Muscle layer of colon (tissue), 2 donors: ENCODE measurements at regions not wholly inside any gene's neighbourhood (a gene's known extent, or its start where the extent isn't known, plus 50 kb on each side); places are given as distances from the start of the nearest gene placed in this dataset.
"Not testable (repeated sequence)": the region's sequence is repeated elsewhere in the genome, so short reads cannot be mapped to it uniquely, and the experiment has no call there.

Source experiments
- H3K27ac ChIP-seq: one replicate; pipeline ENCODE4 v1.7.0; 2013; ENCODE audit warnings: low read depth, mild to moderate bottlenecking, low read length, moderate library complexity
- H3K27me3 ChIP-seq, 2 donors: one replicate each; pipeline ENCODE4 v1.7.0; 2013; ENCODE audit warnings: low read length in 2 of 2, mild to moderate bottlenecking in 2 of 2; ENCODE audit not compliant: insufficient read depth in 2 of 2, control insufficient read depth in 1 of 2
- H3K36me3 ChIP-seq: one replicate; pipeline ENCODE4 v1.7.0; 2013; ENCODE audit warnings: mild to moderate bottlenecking, low read length; ENCODE audit not compliant: insufficient read depth
- H3K4me1 ChIP-seq: one replicate; pipeline ENCODE4 v1.7.0; 2013; ENCODE audit warnings: mild to moderate bottlenecking, low read length; ENCODE audit not compliant: insufficient read depth
- H3K4me3 ChIP-seq, 2 donors: one replicate each; pipeline ENCODE4 v1.7.0; 2013; ENCODE audit warnings: low read length in 2 of 2, low read depth in 1 of 2, mild to moderate bottlenecking in 1 of 2, moderate library complexity in 1 of 2
- H3K9ac ChIP-seq: one replicate; pipeline ENCODE4 v1.7.0; 2013; ENCODE audit warnings: low read length
- H3K9me3 ChIP-seq: one replicate; pipeline ENCODE4 v1.7.0; 2013; ENCODE audit warnings: mild to moderate bottlenecking, low read length
- donor health status: abdominal sarcoma.
- donor health status: Adenocarcinoma of cecum.

DNA sequence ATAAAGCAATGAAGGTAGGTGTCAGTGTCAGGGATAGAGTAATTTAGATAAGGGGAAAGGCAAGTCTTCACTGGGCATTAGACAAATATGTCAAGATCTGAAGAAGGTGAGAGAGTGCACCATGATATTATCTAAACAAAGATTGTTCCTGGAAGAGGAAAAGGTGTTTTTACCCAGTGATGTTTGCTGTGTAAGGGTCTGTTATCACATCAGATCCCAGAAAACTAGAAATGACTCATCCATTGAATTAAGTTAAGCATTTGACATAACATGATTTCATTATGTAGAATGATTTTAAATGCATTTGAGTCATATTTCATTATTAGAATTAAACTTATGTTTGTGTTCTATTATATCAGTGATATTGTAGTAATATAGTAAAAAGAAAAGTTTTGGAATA lies 1279.5 kb upstream of the CITED2 start:
- Histone ChIP-seq H3K4me3 (no peak overlapping the region), H3K36me3 (no peaks in the 10 kb centered on the region), H3K9me3 (no peaks in the 10 kb centered on the region), H3K27me3 (no peaks in the 10 kb centered on the region), H3K4me1 (no peaks in the 10 kb centered on the region), H3K27ac (no peak overlapping the region), H3K9ac (no peak overlapping the region)

- no peak overlapping the region for H3K4me3 ChIP-seq
- H3K9ac ChIP-seq = no peak overlapping the region
Measured at GRCh38 chr6:140653506-140653905, 1279.1 kb upstream of the CITED2 start.

GRCh38 chr6:140649502-140649901 lies 1275.1 kb upstream of the CITED2 start:
- not testable (repeated sequence) for H3K27ac ChIP-seq, H3K9ac ChIP-seq, H3K9me3 ChIP-seq, H3K4me1 ChIP-seq, H3K36me3 ChIP-seq, H3K4me3 ChIP-seq, H3K27me3 ChIP-seq

More at GRCh38 chr6:140653506-140653905, 1279.1 kb upstream of the CITED2 start:
- Histone ChIP-seq H3K27ac (no peak overlapping the region), H3K27me3 (no peaks in the 10 kb centered on the region), H3K4me1 (no peaks in the 10 kb centered on the region), H3K9me3 (no peaks in the 10 kb centered on the region), H3K36me3 (no peaks in the 10 kb centered on the region)

DNA sequence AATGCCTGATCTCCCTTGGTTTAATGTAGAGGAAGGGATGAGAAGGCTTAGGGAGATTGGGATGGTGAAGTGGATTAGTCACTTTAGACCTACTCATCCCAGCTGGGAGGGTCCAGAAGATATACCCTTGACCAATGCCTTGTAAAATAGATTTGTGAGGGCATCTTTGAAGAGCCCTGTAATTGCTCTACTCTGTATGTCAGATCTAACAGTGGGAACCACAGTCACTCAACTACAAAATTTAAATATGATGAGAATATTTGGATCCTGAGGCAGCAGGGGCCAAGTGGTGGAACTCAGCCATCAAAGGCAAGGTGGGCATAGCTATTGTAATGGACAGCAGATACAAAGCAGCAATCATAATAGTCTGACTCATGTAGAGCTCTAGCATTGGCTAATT lies 1272.9 kb upstream of the CITED2 start:
- not testable (repeated sequence) for H3K27me3 ChIP-seq, H3K36me3 ChIP-seq, H3K27ac ChIP-seq, H3K4me1 ChIP-seq, H3K4me3 ChIP-seq, H3K9me3 ChIP-seq, H3K9ac ChIP-seq

DNA sequence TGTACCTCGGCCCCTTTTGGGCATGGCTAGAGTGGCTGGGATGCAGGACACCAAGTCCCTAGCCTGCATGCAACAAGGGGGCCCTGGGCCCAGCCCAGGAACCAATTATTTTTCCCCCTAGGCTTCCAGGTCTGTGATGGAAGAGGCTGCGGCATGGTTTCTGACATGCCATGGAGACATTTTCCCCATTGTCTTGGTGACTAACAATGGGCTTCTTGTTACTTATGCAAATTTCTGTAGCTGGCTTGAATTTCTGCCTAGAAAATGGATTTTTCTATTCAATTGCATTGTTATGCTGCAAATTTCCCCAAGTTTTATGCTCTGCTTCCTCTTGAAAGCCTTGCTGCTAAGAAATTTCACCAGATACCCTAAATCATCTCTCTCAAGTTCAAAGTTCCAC lies 1269.6 kb upstream of the CITED2 start:
- Histone ChIP-seq H3K9ac (no peak overlapping the region), H3K27ac (no peak overlapping the region), H3K36me3 (no peaks in the 10 kb centered on the region), H3K27me3 (no peaks in the 10 kb centered on the region), H3K9me3 (no peaks in the 10 kb centered on the region), H3K4me1 (no peaks in the 10 kb centered on the region), H3K4me3 (no peak overlapping the region)

DNA sequence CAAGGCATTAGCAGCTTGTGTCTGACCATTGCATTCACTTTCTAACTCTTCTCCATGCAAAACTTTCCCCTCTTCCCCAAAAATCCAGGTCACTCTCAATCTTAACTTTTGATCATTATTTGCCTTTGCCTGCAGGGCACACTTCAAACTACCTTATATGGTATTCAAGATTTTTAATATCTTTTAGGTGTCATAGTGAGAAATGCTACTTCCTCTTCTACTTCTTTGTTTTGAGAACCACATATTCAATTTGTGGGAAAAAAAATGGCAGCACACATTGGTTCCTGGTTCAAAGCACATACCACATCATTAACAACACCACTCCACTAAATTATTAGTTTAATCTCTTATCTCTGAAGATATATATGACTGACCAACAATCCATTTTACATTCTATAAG lies 1267.0 kb upstream of the CITED2 start:
- H3K4me1 ChIP-seq = peaks cover 7% of the 10 kb centered on the region
- H3K27me3 ChIP-seq = no peaks in the 10 kb centered on the region
- H3K27ac ChIP-seq = no peak overlapping the region
- no peaks in the 10 kb centered on the region for H3K9me3 ChIP-seq
- H3K4me3 ChIP-seq = no peak overlapping the region
- H3K9ac ChIP-seq = no peak overlapping the region
- no peaks in the 10 kb centered on the region for H3K36me3 ChIP-seq

DNA sequence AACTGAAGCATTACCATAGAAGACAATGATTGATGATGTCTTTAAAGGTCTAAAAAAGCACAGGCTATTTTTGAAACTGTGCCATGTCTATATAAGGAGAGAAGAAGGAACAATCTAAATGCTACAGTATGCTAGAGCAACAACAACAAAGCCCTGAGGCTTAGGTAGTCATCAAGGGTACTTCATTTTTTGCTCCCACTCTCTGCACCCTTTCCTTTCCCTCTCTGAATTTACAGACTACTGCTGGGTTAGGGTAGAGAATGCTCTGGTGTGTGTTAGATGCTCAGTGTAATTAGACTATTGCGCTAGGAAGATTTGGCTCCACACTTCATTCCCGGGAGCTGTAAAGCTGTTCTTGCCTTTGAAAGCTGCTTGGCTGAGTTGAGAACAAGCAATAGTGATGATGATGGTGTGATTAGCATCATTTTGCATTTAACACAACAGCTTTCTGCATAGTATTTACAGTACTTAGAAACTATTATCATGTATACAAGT lies 1262.5 kb upstream of the CITED2 start:
- no peaks in the 10 kb centered on the region for H3K9me3 ChIP-seq
- no peak overlapping the region for H3K9ac ChIP-seq
- H3K36me3 ChIP-seq = no peaks in the 10 kb centered on the region
- H3K4me1 ChIP-seq = peaks cover 7% of the 10 kb centered on the region
- no peak overlapping the region for H3K27ac ChIP-seq
- no peaks in the 10 kb centered on the region for H3K27me3 ChIP-seq
- peak overlapping the region in 1 of 2 donors; percentile 15 for H3K4me3 ChIP-seq

DNA sequence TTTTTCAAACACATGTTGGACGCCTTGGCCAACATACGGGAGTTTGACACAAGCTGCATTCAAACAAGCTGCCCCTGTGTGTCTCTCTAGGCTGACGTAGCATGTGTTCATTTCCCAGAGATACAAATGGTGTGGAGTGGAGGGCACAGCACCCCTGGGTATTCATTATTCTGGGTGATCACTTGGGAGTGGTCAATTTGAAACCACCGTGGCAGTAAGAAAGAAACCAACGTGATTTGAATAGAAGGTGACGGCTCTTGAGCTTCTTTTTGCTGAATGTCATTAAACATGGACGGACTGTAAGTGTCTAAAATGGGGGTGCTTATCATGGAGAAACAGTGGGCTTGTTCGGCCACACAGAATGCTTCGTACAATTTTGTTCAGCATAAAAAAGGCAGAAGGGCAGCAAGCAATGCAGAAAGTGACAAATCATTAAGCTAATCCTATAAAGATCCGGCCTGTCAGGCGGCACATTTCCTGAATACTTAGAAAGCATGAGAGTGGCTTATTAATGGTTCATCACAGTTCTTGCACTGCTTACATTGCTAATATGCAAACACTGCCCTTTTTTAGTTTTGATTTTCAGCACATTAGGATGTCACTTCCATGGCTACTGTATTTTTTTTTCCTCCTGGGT lies 1261.9 kb upstream of the CITED2 start:
- peaks cover 7% of the 10 kb centered on the region for H3K4me1 ChIP-seq
- H3K36me3 ChIP-seq = no peaks in the 10 kb centered on the region
- H3K4me3 ChIP-seq = peak overlapping the region in 1 of 2 donors; percentile 15
- no peak overlapping the region for H3K9ac ChIP-seq
- H3K27ac ChIP-seq = no peak overlapping the region
- H3K27me3 ChIP-seq = no peaks in the 10 kb centered on the region
- H3K9me3 ChIP-seq = no peaks in the 10 kb centered on the region

GRCh38 chr6:140627002-140627401 lies 1252.6 kb upstream of the CITED2 start:
- Histone ChIP-seq H3K36me3 (no peaks in the 10 kb centered on the region), H3K9me3 (no peaks in the 10 kb centered on the region), H3K27me3 (no peaks in the 10 kb centered on the region), H3K4me3 (no peak overlapping the region), H3K4me1 (no peaks in the 10 kb centered on the region), H3K9ac (no peak overlapping the region), H3K27ac (no peak overlapping the region)

DNA sequence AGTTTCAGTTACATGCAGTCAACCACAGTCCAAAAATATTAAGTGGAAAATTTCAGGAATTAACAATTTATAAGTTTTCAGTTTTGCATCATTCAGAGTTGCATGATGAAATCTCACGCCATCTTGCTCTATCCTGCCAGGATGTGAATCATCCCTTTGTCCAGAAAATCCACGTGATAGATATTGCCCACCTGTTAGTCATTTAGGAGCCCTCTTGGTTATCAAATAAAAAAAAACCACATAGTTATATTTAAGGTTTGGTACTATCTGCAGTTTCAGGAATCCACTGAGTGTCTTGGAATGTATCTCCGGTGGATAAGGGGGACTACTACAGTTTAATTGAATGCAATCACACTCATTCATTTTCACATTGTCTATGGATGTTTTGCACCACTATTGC lies 1249.0 kb upstream of the CITED2 start:
- Histone ChIP-seq H3K4me3 (no peak overlapping the region), H3K27ac (no peak overlapping the region), H3K36me3 (no peaks in the 10 kb centered on the region), H3K9ac (no peak overlapping the region), H3K27me3 (no peaks in the 10 kb centered on the region), H3K9me3 (no peaks in the 10 kb centered on the region), H3K4me1 (no peaks in the 10 kb centered on the region)

- H3K27ac ChIP-seq = no peak overlapping the region
- H3K9ac ChIP-seq = no peak overlapping the region
- H3K36me3 ChIP-seq = no peaks in the 10 kb centered on the region
- H3K4me1 ChIP-seq = no peaks in the 10 kb centered on the region
- no peaks in the 10 kb centered on the region for H3K27me3 ChIP-seq
- no peaks in the 10 kb centered on the region for H3K9me3 ChIP-seq
- no peak overlapping the region for H3K4me3 ChIP-seq
Measured at GRCh38 chr6:140620496-140620895, 1246.0 kb upstream of the CITED2 start.

DNA sequence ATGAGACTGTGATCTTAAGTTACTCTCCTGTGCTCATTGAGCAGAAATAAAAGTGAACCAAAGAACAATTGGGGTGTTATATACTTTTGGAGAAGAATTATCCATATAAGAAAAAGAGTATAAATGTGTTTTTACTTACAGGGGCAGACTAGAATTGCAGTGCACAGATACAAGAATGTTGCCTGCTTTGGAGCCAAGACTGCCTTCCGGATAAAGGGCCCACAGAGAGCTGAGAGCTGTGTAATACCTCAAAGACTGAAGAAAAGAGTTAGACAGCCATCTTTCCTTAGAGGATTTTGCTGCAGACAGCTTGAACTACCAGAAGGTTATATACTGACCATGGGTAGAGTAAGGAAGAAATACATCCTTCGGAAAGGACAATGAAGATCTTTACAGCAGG lies 1235.5 kb upstream of the CITED2 start:
- H3K9ac ChIP-seq = no peak overlapping the region
- no peaks in the 10 kb centered on the region for H3K36me3 ChIP-seq
- H3K9me3 ChIP-seq = no peaks in the 10 kb centered on the region
- H3K27ac ChIP-seq = no peak overlapping the region
- H3K27me3 ChIP-seq = no peaks in the 10 kb centered on the region
- no peaks in the 10 kb centered on the region for H3K4me1 ChIP-seq
- H3K4me3 ChIP-seq = no peak overlapping the region
